Upper lobe of right lung (tissue), 1 donor: ENCODE measurements at regions not wholly inside any gene's neighbourhood (a gene's known extent, or its start where the extent isn't known, plus 50 kb on each side); places are given as distances from the start of the nearest gene placed in this dataset.
"Not testable (repeated sequence)": the region's sequence is repeated elsewhere in the genome, so short reads cannot be mapped to it uniquely, and the experiment has no call there.

Experiments used
- ATAC-seq: fragments of 200-7000 bp; cut with Tn5 transposase; one replicate; pipeline ENCODE4 v1.9.1; 2020; ENCODE audit warnings: mild to moderate bottlenecking, moderate library complexity
- DNase-seq: peaks from one replicate; pipeline ENCODE4 v3.0.0-alpha.2; 2020
- H3K27ac ChIP-seq: fragments of 200-600 bp; one replicate; pipeline ENCODE4 v1.8.0; 2022
- H3K27me3 ChIP-seq: fragments of 200-600 bp; one replicate; pipeline ENCODE4 v1.8.0; 2022; ENCODE audit warnings: mild to moderate bottlenecking
- H3K36me3 ChIP-seq: fragments of 200-600 bp; one replicate; pipeline ENCODE4 v1.8.0; 2022
- H3K4me1 ChIP-seq: fragments of 200-600 bp; one replicate; pipeline ENCODE4 v1.8.0; 2022
- H3K4me3 ChIP-seq: fragments of 200-600 bp; one replicate; pipeline ENCODE4 v1.8.0; 2022; ENCODE audit warnings: mild to moderate bottlenecking
- H3K9me3 ChIP-seq: fragments of 200-600 bp; one replicate; pipeline ENCODE4 v1.8.0; 2022
- CTCF ChIP-seq: fragments of 200-600 bp; IDR thresholded peaks from one replicate; pipeline ENCODE4 v1.8.0; 2022; ENCODE audit warnings: antibody characterized with exemption
- intact Hi-C: fragments of 100-400 bp; cut with DNase I; formaldehyde crosslinking; loops from one replicate; pipeline ENCODE4 v1.11.0; 2022
- donor health status: DM: no; HTN: yes; CAD: no; lungs with severe emphysema.

GRCh38 chr7:97430006-97430405, 301.9 kb upstream of the TAC1 start:
- DNase-seq: no peak
- TF ChIP-seq CTCF: no peak
- intact Hi-C loops: no loop called here

GRCh38 chr7:97439637-97440214, 292.2 kb upstream of the TAC1 start:
- intact Hi-C loops: no loop called here

More at GRCh38 chr7:97430006-97430405, 301.9 kb upstream of the TAC1 start:
- Histone ChIP-seq H3K4me1 (no peaks in the 10 kb centered on the region), H3K27ac (no peak overlapping the region), H3K36me3 (no peaks in the 10 kb centered on the region), H3K4me3 (no peak overlapping the region), H3K27me3 (no peaks in the 10 kb centered on the region), H3K9me3 (no peaks in the 10 kb centered on the region)
- no peak for ATAC-seq

GRCh38 chr7:97446361-97446760, 285.5 kb upstream of the TAC1 start:
- DNase-seq (no peak), ATAC-seq (no peak)
- no peaks in the 10 kb centered on the region for H3K9me3 ChIP-seq
- no peak overlapping the region for H3K27ac ChIP-seq
- H3K4me1 ChIP-seq: no peaks in the 10 kb centered on the region
- no peaks in the 10 kb centered on the region for H3K27me3 ChIP-seq
- TF ChIP-seq CTCF: no peak
- H3K4me3 ChIP-seq: no peak overlapping the region
- no peaks in the 10 kb centered on the region for H3K36me3 ChIP-seq
- intact Hi-C loops: no loop called here

More at GRCh38 chr7:97439637-97440214, 292.2 kb upstream of the TAC1 start:
- H3K9me3 ChIP-seq: peaks cover 8% of the 10 kb centered on the region
- H3K36me3 ChIP-seq: no peaks in the 10 kb centered on the region
- no peak overlapping the region for H3K4me3 ChIP-seq
- no peaks in the 10 kb centered on the region for H3K27me3 ChIP-seq
- ATAC-seq (no peak), DNase-seq (no peak)
- TF ChIP-seq CTCF: no peak
- no peak overlapping the region for H3K27ac ChIP-seq
- H3K4me1 ChIP-seq: no peaks in the 10 kb centered on the region

- intact Hi-C loops, DNase-seq, H3K36me3 ChIP-seq, H3K27me3 ChIP-seq, H3K9me3 ChIP-seq, H3K27ac ChIP-seq, ATAC-seq, H3K4me1 ChIP-seq, H3K4me3 ChIP-seq: not testable (repeated sequence)
These were observed 282.4 kb upstream of the TAC1 start for GRCh38 chr7:97449448-97449847.

- ATAC-seq: no peak
- TF ChIP-seq CTCF: no peak
- no peaks in the 10 kb centered on the region for H3K4me1 ChIP-seq
- no peak overlapping the region for H3K27ac ChIP-seq
- intact Hi-C loops: no loop called here
- no peak for DNase-seq
- H3K27me3 ChIP-seq: no peaks in the 10 kb centered on the region
- H3K9me3 ChIP-seq: no peaks in the 10 kb centered on the region
- H3K4me3 ChIP-seq: no peak overlapping the region
- no peaks in the 10 kb centered on the region for H3K36me3 ChIP-seq
These were observed 281.4 kb upstream of the TAC1 start for GRCh38 chr7:97450516-97450915.

GRCh38 chr7:97454636-97455035, 277.2 kb upstream of the TAC1 start:
- H3K4me1 ChIP-seq: no peaks in the 10 kb centered on the region
- ATAC-seq (no peak), DNase-seq (no peak)
- TF ChIP-seq CTCF: no peak
- no peaks in the 10 kb centered on the region for H3K36me3 ChIP-seq
- H3K9me3 ChIP-seq: no peaks in the 10 kb centered on the region
- no peak overlapping the region for H3K4me3 ChIP-seq
- H3K27me3 ChIP-seq: no peaks in the 10 kb centered on the region
- intact Hi-C loops: no loop called here
- H3K27ac ChIP-seq: no peak overlapping the region
